Activated CD8-positive, alpha-beta T cell treated with anti-CD3 and anti-CD28 coated beads for 36 hours (primary cell): ENCODE measurements at regions not wholly inside any gene's neighbourhood (a gene's known extent, or its start where the extent isn't known, plus 50 kb on each side); places are given as distances from the start of the nearest gene placed in this dataset.

Experiments
- ATAC-seq: fragments of 200-7000 bp; cut with Tn5 transposase; one replicate; pipeline ENCODE4 v1.10.0; 2021; ENCODE audit warnings: mild to moderate bottlenecking, moderate library complexity
- CTCF ChIA-PET: fragments of 350-600 bp; sonication (Branson Sonifier 250); formaldehyde crosslinking; loops from one replicate; lab custom pipeline; 2021; ENCODE audit warnings: antibody characterized with exemption; lab: Charles Lee
- POLR2A ChIA-PET: fragments of 350-600 bp; sonication (Branson Sonifier 250); formaldehyde crosslinking; loops from one replicate; lab custom pipeline; 2021; ENCODE audit warnings: antibody characterized with exemption; lab: Charles Lee
- DNase-seq: peaks from one replicate; pipeline ENCODE4 v3.0.0-alpha.2; 2020
- H3K27ac Mint-ChIP-seq: one replicate; pipeline ENCODE4 v1.8.0; 2021; ENCODE audit warnings: mild to moderate bottlenecking, mixed read lengths
- H3K27me3 Mint-ChIP-seq: one replicate; pipeline ENCODE4 v1.8.0; 2021; ENCODE audit warnings: mixed read lengths
- H3K36me3 Mint-ChIP-seq: one replicate; pipeline ENCODE4 v1.8.0; 2021; ENCODE audit warnings: low read depth, mixed read lengths
- H3K4me1 Mint-ChIP-seq: one replicate; pipeline ENCODE4 v1.8.0; 2021; ENCODE audit warnings: low read depth, mixed read lengths
- H3K4me3 Mint-ChIP-seq: one replicate; pipeline ENCODE4 v1.8.0; 2021; ENCODE audit warnings: mild to moderate bottlenecking, moderate library complexity, mixed read lengths
- H3K9me3 Mint-ChIP-seq: one replicate; pipeline ENCODE4 v1.8.0; 2021; ENCODE audit warnings: mixed read lengths
- intact Hi-C: fragments of 100-400 bp; cut with micrococcal nuclease; formaldehyde crosslinking; loops from one replicate; pipeline ENCODE4 v1.10.0; 2022
- TF ChIP-seq, protein P1 (sequence below): fragments of 200-600 bp; IDR thresholded peaks from one replicate; pipeline ENCODE4 v1.8.0; 2022; ENCODE audit warnings: antibody characterized with exemption, mild to moderate bottlenecking

DNA sequence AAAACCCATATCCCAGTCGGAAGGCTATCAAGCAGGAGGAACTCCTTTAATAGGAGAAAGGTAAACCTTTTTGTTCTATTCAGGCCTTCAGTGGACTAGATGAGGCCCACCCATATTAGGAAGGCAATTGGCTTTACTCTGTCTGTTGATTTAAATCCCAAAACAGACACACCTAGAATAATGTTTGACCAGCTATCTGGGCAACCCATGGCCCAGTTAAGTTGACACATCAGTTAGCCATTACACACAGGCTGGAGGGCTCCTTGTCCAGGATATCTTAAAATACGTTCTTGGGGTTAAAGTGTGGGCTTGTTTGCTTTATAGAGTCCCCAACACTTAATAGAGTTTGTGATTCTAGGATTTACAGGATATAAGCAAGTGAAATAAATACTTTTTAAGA lies 339.0 kb upstream of the PRKCQ start:
- Mint-ChIP-seq H3K9me3 (no peaks in the 10 kb centered on the region), H3K4me1 (peaks cover 12% of the 10 kb centered on the region), H3K36me3 (no peaks in the 10 kb centered on the region), H3K27me3 (peaks cover 1% of the 10 kb centered on the region), H3K4me3 (no peak overlapping the region), H3K27ac (no peak overlapping the region)
- ATAC-seq (no peak), DNase-seq (no peak)
- ChIA-PET POLR2A (no interaction called here), CTCF (interaction anchor here (0.7 to 4.3 kb wide), 34 partner anchors 9 to 554 kb away, joined by 3 to 59 read pairs (median 4); partner anchors contain the start of gene SFMBT2)
- intact Hi-C loops: loop anchor here (2.0 kb wide), 2 partner anchors 490 to 498 kb away; no protein-coding TSS in a partner anchor
- TF ChIP-seq, protein P1, sequence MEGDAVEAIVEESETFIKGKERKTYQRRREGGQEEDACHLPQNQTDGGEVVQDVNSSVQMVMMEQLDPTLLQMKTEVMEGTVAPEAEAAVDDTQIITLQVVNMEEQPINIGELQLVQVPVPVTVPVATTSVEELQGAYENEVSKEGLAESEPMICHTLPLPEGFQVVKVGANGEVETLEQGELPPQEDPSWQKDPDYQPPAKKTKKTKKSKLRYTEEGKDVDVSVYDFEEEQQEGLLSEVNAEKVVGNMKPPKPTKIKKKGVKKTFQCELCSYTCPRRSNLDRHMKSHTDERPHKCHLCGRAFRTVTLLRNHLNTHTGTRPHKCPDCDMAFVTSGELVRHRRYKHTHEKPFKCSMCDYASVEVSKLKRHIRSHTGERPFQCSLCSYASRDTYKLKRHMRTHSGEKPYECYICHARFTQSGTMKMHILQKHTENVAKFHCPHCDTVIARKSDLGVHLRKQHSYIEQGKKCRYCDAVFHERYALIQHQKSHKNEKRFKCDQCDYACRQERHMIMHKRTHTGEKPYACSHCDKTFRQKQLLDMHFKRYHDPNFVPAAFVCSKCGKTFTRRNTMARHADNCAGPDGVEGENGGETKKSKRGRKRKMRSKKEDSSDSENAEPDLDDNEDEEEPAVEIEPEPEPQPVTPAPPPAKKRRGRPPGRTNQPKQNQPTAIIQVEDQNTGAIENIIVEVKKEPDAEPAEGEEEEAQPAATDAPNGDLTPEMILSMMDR: no peak

DNA sequence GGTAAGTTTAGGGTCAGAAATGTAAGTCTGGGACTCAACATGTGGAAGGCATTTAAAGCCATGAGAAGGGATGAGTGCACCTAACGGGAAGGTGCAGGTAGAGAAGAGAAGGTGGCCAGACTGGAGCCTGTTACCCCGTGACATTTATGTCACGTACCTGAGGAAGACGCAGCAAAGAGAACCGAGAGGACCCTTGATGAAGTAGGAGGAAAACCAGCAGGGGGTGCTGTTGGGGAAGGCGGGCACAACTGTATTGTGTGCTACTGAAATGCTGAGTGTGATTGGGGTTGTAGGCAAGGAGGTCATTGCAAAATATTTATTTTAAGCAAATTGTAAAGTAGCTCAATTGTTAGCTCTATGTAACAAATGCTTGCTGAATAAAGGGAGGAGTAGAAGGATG lies 338.2 kb upstream of the PRKCQ start:
- POLR2A ChIA-PET: no interaction called here
- CTCF ChIA-PET: interaction anchor here (0.7 to 4.3 kb wide), 36 partner anchors 8 to 555 kb away, joined by 3 to 59 read pairs (median 4); partner anchors contain the start of gene SFMBT2
- peak; percentile 86 for DNase-seq

DNA sequence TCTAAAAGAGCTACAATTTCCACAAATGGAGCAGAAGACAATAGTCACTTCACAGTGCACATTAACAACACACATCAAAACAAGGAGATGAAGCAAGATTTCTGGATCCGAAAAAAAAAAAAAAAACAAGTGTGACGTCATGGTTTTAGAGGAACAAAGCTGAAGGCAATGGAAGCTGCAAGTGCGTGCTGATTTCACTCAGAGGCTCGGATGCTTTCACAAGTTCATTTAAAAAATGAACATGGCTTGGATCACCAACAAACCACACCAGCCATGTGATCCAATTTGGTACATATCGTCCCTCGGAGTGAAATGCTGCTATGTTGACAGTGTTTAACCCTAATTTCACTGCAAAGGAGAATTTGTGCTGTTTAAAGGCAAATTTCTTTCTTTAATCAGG lies 337.0 kb upstream of the PRKCQ start:
- TF ChIP-seq, protein P1: no peak
- Mint-ChIP-seq H3K4me3 (no peak overlapping the region), H3K27me3 (peaks cover 1% of the 10 kb centered on the region), H3K36me3 (no peaks in the 10 kb centered on the region), H3K27ac (no peak overlapping the region), H3K4me1 (peaks cover 9% of the 10 kb centered on the region), H3K9me3 (no peaks in the 10 kb centered on the region)
- ChIA-PET CTCF (no interaction called here), POLR2A (no interaction called here)
- no peak for ATAC-seq
- intact Hi-C loops: no loop called here
- no peak for DNase-seq

More for the DNA sequence above, 338.2 kb upstream of the PRKCQ start:
- TF ChIP-seq, protein P1: peak; percentile 77
- no peak overlapping the region for H3K4me3 Mint-ChIP-seq
- peaks cover 1% of the 10 kb centered on the region for H3K27me3 Mint-ChIP-seq
- intact Hi-C loops: loop anchor here (2.0 kb wide), 2 partner anchors 490 to 498 kb away; no protein-coding TSS in a partner anchor
- H3K4me1 Mint-ChIP-seq: peaks cover 9% of the 10 kb centered on the region
- H3K36me3 Mint-ChIP-seq: no peaks in the 10 kb centered on the region
- no peaks in the 10 kb centered on the region for H3K9me3 Mint-ChIP-seq
- peak; percentile 61 for ATAC-seq
- no peak overlapping the region for H3K27ac Mint-ChIP-seq

DNA sequence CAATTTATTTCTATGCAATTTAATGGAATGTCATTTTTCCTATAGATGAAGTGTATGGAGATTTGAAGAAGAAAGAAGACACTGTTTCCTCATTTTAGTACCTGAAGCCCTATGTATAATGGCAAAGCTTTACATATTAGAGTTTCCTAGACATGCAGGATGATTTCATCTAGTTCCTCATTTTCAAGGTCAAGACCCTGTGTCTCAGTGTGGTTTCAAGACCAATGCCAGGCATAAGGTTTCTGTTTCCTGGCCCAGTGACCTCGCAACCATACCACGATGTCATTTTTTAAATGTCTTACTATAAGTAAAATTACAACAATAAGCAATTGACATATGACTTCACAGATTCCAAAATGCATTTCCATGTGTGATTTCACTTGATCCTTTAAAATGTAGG lies 336.5 kb upstream of the PRKCQ start:
- ChIA-PET CTCF (interaction anchor here (0.7 to 1.4 kb wide), 5 partner anchors 8 to 505 kb away, joined by 3 to 5 read pairs (median 3); no protein-coding TSS in a partner anchor), POLR2A (no interaction called here)
- intact Hi-C loops: no loop called here
- Mint-ChIP-seq H3K27ac (no peak overlapping the region), H3K9me3 (no peaks in the 10 kb centered on the region), H3K4me1 (peaks cover 9% of the 10 kb centered on the region), H3K36me3 (no peaks in the 10 kb centered on the region), H3K27me3 (no peaks in the 10 kb centered on the region), H3K4me3 (no peak overlapping the region)
- DNase-seq (no peak), ATAC-seq (no peak)
- TF ChIP-seq, protein P1: no peak

DNA sequence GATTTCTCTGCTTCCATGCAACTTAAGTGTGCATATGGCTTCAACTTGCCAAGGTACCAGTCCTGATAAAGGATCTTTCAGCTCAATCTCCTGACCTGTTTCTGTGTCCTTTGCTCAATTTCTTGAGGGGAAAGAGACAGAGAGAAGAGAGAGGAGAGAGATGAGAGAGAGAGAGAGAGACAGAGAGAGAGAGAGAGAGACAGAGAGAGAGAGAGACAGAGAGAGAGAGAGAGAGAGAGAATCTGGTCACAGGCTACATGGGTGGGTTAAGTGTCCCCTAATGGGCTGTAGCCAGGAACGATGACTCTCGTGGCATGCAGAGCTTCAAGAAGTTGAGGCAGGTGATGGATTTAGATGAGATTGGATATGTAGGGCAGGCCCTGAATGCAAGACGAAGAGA lies 335.2 kb upstream of the PRKCQ start:
- no peak for ATAC-seq
- POLR2A ChIA-PET: no interaction called here
- Mint-ChIP-seq H3K27ac (no peak overlapping the region), H3K27me3 (no peaks in the 10 kb centered on the region), H3K36me3 (no peaks in the 10 kb centered on the region), H3K4me3 (no peak overlapping the region), H3K9me3 (no peaks in the 10 kb centered on the region), H3K4me1 (peaks cover 6% of the 10 kb centered on the region)
- intact Hi-C loops: no loop called here
- TF ChIP-seq, protein P1: no peak
- DNase-seq: no peak
- CTCF ChIA-PET: interaction anchor here (1.0 to 1.4 kb wide), 4 partner anchors 9 to 501 kb away, joined by 3 to 5 read pairs (median 4); no protein-coding TSS in a partner anchor
